Keratinocyte (primary cell): ENCODE measurements at regions not wholly inside any gene's neighbourhood (a gene's known extent, or its start where the extent isn't known, plus 50 kb on each side); places are given as distances from the start of the nearest gene placed in this dataset.

Source experiments
- DNase-seq: peaks from one replicate; pipeline ENCODE4 v3.0.0-alpha.2; 2011; ENCODE audit warnings: low read depth, missing footprints, low spot score
- FAIRE-seq: peaks from 2 replicates; lab custom pipeline; 2011; peaks lifted over from hg19 to GRCh38; lab: Jason Lieb, UNC
- H2AFZ ChIP-seq: 2 replicates; pipeline ENCODE4 v1.6.0; 2012; ENCODE audit warnings: low read length, control low read depth, inconsistent platforms; ENCODE audit not compliant: control insufficient read depth
- H3K27ac ChIP-seq: 2 replicates; pipeline ENCODE4 v1.5.1; 2011; ENCODE audit warnings: low read length; ENCODE audit not compliant: control insufficient read depth, insufficient read depth
- H3K27me3 ChIP-seq: 3 replicates; pipeline ENCODE4 v1.6.0; 2011; ENCODE audit warnings: low read length; ENCODE audit not compliant: control insufficient read depth, insufficient read depth; ENCODE audit errors: extremely low read depth
- H3K36me3 ChIP-seq, 2 experiments: 2 replicates in 1 of 2; 3 replicates in 1 of 2; pipeline ENCODE4 v1.5.1; 2011; ENCODE audit warnings: low read length in 2 of 2, mild to moderate bottlenecking in 1 of 2; ENCODE audit not compliant: control insufficient read depth in 2 of 2, insufficient read depth in 2 of 2; ENCODE audit errors: extremely low read depth in 1 of 2
- H3K4me1 ChIP-seq: 3 replicates; pipeline ENCODE4 v1.5.1; 2011; ENCODE audit warnings: low read length; ENCODE audit not compliant: control insufficient read depth, insufficient read depth; ENCODE audit errors: extremely low read depth
- H3K4me2 ChIP-seq: 3 replicates; pipeline ENCODE4 v1.6.0; 2011; ENCODE audit warnings: low read depth, low read length; ENCODE audit not compliant: control insufficient read depth, insufficient read depth; ENCODE audit errors: extremely low read depth
- H3K4me3 ChIP-seq, 3 experiments: fragments of 200-600 bp in 1 of 3; sonication (generic) in 1 of 3; 2 replicates in 2 of 3; 3 replicates in 1 of 3; pipeline ENCODE4 v1.5.1; 2011 to 2016; ENCODE audit warnings: low read length in 3 of 3, mild to moderate bottlenecking in 3 of 3, control low read depth in 2 of 3, inconsistent platforms in 1 of 3, low read depth in 1 of 3, mixed read lengths in 1 of 3, mixed run types in 1 of 3, moderate library complexity in 1 of 3; ENCODE audit not compliant: control insufficient read depth in 2 of 3, insufficient read depth in 2 of 3; ENCODE audit errors: extremely low read depth in 1 of 3
- H3K79me2 ChIP-seq: 2 replicates; pipeline ENCODE4 v1.6.0; 2012; ENCODE audit warnings: low read length; ENCODE audit not compliant: control insufficient read depth, insufficient read depth
- H3K9ac ChIP-seq: 3 replicates; pipeline ENCODE4 v1.6.0; 2011; ENCODE audit warnings: low read length; ENCODE audit not compliant: control insufficient read depth, insufficient read depth; ENCODE audit errors: extremely low read depth
- H3K9me1 ChIP-seq: 3 replicates; pipeline ENCODE4 v1.6.0; 2011; ENCODE audit warnings: low read length; ENCODE audit not compliant: control insufficient read depth, insufficient read depth; ENCODE audit errors: extremely low read depth
- H3K9me3 ChIP-seq: 2 replicates; pipeline ENCODE4 v1.5.1; 2012; ENCODE audit warnings: low read depth, low read length; ENCODE audit not compliant: control insufficient read depth
- H4K20me1 ChIP-seq: 3 replicates; pipeline ENCODE4 v1.6.0; 2011; ENCODE audit warnings: low read length; ENCODE audit not compliant: control insufficient read depth, insufficient read depth; ENCODE audit errors: extremely low read depth
- EZH2 ChIP-seq: IDR thresholded peaks from one replicate; pipeline ENCODE4 v1.6.1; 2012; ENCODE audit warnings: inconsistent platforms, mild to moderate bottlenecking, low read length, moderate library complexity
- dilution Hi-C: fragments of 300-500 bp; cut with MboI; formaldehyde crosslinking; loops from one replicate; pipeline ENCODE4 v1.7.0; 2020; ENCODE audit warnings: low sequenced_read_pairs; ENCODE audit not compliant: extremely low pct_ligation_motif_present
- TF ChIP-seq, protein P1 (sequence below), 3 experiments: IDR thresholded peaks in 1 of 3; conservative IDR thresholded peaks in 1 of 3; optimal IDR thresholded peaks in 1 of 3; 2 replicates in 2 of 3; 3 replicates in 1 of 3; pipeline versions ENCODE3 to v1.5.1; 2011; ENCODE audit warnings: low read length in 3 of 3, mild to moderate bottlenecking in 3 of 3, moderate library complexity in 2 of 3, control low read depth in 1 of 3, inconsistent platforms in 1 of 3; ENCODE audit not compliant: insufficient read depth in 2 of 3; ENCODE audit errors: extremely low read depth in 1 of 3

DNA sequence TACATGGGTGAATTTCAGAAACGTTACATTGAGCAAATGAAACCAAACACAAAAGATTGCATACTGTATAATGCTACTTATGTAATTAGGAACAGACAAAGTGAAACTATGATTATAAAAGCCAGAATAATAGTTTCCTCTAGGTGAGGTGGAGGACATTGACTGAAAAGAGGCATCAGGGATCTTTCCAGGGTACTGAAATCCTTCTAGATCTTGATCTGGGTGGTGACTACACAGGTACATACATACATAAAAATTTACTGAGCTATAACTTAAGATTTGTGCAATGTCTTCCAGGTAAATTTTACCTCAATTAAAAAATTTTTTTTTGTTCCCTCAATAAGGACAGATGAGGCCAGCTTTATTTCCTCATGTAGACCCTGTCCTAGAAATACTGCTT is 665.6 kb upstream of the UBE2E2 start:
- H3K27ac ChIP-seq = no peak overlapping the region
- H3K27me3 ChIP-seq = no peaks in the 10 kb centered on the region
- no peaks in the 10 kb centered on the region for H3K9me1 ChIP-seq
- no peaks in the 10 kb centered on the region for H3K36me3 ChIP-seq
- no peak for TF ChIP-seq EZH2
- TF ChIP-seq, protein P1, sequence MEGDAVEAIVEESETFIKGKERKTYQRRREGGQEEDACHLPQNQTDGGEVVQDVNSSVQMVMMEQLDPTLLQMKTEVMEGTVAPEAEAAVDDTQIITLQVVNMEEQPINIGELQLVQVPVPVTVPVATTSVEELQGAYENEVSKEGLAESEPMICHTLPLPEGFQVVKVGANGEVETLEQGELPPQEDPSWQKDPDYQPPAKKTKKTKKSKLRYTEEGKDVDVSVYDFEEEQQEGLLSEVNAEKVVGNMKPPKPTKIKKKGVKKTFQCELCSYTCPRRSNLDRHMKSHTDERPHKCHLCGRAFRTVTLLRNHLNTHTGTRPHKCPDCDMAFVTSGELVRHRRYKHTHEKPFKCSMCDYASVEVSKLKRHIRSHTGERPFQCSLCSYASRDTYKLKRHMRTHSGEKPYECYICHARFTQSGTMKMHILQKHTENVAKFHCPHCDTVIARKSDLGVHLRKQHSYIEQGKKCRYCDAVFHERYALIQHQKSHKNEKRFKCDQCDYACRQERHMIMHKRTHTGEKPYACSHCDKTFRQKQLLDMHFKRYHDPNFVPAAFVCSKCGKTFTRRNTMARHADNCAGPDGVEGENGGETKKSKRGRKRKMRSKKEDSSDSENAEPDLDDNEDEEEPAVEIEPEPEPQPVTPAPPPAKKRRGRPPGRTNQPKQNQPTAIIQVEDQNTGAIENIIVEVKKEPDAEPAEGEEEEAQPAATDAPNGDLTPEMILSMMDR (optimal IDR thresholded peaks at IDR 0.05 in 1 of 3, IDR thresholded peaks at IDR 0.05 in 1 of 3, conservative IDR thresholded peaks at IDR 0.05 in 1 of 3; ENCODE audit: extremely low read depth in 1 of 3, insufficient read depth in 2 of 3, low read length in 3 of 3) = no peak
- dilution Hi-C loops = no loop called here
- H2AFZ ChIP-seq = no peak overlapping the region
- no peaks in the 10 kb centered on the region for H3K9me3 ChIP-seq
- no peak overlapping the region for H3K4me3 ChIP-seq
- H3K79me2 ChIP-seq = no peaks in the 10 kb centered on the region
- no peaks in the 10 kb centered on the region for H3K4me1 ChIP-seq
- H3K4me2 ChIP-seq = no peak overlapping the region
- no peak overlapping the region for H3K9ac ChIP-seq
- DNase-seq (no peak), FAIRE-seq (no peak)
- H4K20me1 ChIP-seq = no peaks in the 10 kb centered on the region

DNA sequence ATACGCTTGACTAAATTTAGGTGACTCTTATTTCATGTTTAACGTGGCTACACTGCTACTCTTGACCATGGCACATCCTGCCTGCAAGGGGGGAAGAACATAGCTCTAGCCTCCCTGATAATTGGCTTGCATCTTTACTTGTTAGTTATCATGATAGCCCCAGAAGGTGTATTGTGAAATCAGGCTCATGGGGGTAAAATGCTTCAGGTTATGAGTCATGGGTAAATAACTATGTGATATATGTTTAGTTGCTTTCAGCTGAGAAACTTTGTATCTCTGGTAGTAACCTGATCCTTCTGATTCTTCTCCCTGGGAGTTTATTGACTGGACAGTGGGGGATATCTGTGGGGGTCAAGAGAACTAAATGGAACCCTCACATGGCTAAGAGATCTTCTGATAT is 660.8 kb upstream of the UBE2E2 start:
- no peak for TF ChIP-seq EZH2
- TF ChIP-seq, protein P1 (optimal IDR thresholded peaks at IDR 0.05 in 1 of 3, IDR thresholded peaks at IDR 0.05 in 1 of 3, conservative IDR thresholded peaks at IDR 0.05 in 1 of 3; ENCODE audit: extremely low read depth in 1 of 3, insufficient read depth in 2 of 3, low read length in 3 of 3) = no peak
- Histone ChIP-seq H3K27me3 (no peaks in the 10 kb centered on the region), H3K9me3 (no peaks in the 10 kb centered on the region), H3K9ac (no peak overlapping the region), H3K79me2 (no peaks in the 10 kb centered on the region), H3K27ac (no peak overlapping the region), H3K4me3 (no peak overlapping the region), H3K4me1 (no peaks in the 10 kb centered on the region), H2AFZ (no peak overlapping the region), H4K20me1 (no peaks in the 10 kb centered on the region), H3K9me1 (no peaks in the 10 kb centered on the region), H3K4me2 (no peak overlapping the region), H3K36me3 (no peaks in the 10 kb centered on the region)
- dilution Hi-C loops = no loop called here
- FAIRE-seq = no peak
- no peak for DNase-seq
